NT2/D1 (cell line): ENCODE measurements at regions not wholly inside any gene's neighbourhood (a gene's known extent, or its start where the extent isn't known, plus 50 kb on each side); places are given as distances from the start of the nearest gene placed in this dataset.
"Not testable (repeated sequence)": the region's sequence is repeated elsewhere in the genome, so short reads cannot be mapped to it uniquely, and the experiment has no call there.

Experiments
- SUZ12 ChIP-seq: IDR thresholded peaks from 2 replicates; pipeline ENCODE4 v1.6.1; 2011; ENCODE audit not compliant: insufficient read length, insufficient read depth; ENCODE audit errors: extremely low read depth
- YY1 ChIP-seq: IDR thresholded peaks from 2 replicates; pipeline ENCODE4 v1.6.1; 2011; ENCODE audit not compliant: insufficient read length, insufficient read depth
- ZNF274 ChIP-seq: IDR thresholded peaks from 2 replicates; pipeline ENCODE4 v1.6.1; 2011; ENCODE audit warnings: mild to moderate bottlenecking, low read depth, low read length

DNA sequence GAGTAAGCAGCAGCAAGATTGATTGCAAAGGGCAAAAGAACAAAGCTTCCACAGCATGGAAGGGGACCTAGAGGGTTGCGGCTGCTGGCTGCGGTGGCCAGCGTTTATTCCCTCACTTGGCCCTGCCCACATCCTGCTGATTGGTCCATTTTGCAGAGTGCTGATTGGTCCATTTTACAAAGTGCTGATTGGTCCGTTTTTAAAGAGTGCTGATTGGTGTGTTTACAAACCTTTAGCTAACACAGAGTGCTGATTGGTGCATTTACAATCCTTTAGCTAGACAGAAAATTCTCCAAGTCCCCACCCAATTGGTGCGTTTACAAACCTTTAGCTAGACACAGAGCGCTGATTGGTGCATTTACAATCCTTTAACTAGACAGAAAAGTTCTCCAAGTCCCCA lies 194.4 kb downstream of the MC4R start:
- not testable (repeated sequence) for TF ChIP-seq ZNF274, YY1, SUZ12
